K562 (cell line): ENCODE measurements at regions not wholly inside any gene's neighbourhood (a gene's known extent, or its start where the extent isn't known, plus 50 kb on each side); places are given as distances from the start of the nearest gene placed in this dataset.

Source experiments
- ATAC-seq: fragments of 200-7000 bp; cut with Tn5 transposase; 3 replicates; pipeline ENCODE4 v1.9.1; 2020; ENCODE audit warnings: moderate library complexity
- BruUV-seq: library from RNA; stranded (reverse); fragments of 400-500 nt; replicated peaks from 2 replicates; lab custom pipeline; 2021; lab: Mats Ljungman, UMichigan
- CTCF ChIA-PET: fragments of 300-600 bp; formaldehyde crosslinking; extraction: SDS; loops from one replicate; lab custom pipeline; 2021; ENCODE audit warnings: low intra/inter-chr PET ratio; lab: Yijun Ruan, JAX
- POLR2A ChIA-PET: fragments of 300-600, 350-650 bp; sonication (Branson Sonifier 250); formaldehyde crosslinking; extraction: SDS; loops from one replicate; lab custom pipeline; 2021; ENCODE audit warnings: antibody characterized with exemption, inconsistent platforms; lab: Yijun Ruan, JAX
- DNase-seq, 4 experiments: peaks; one replicate each; pipeline versions ENCODE4 v3.0.0 to v3.0.0-alpha.2; 2011 to 2018; ENCODE audit warnings: low spot score in 3 of 4, mixed read lengths in 3 of 4; ENCODE audit errors: extremely low read depth in 1 of 4
- FAIRE-seq: peaks from 2 replicates; lab custom pipeline; 2011; peaks lifted over from hg19 to GRCh38; lab: Jason Lieb, UNC
- H2AFZ ChIP-seq: 2 replicates; pipeline ENCODE4 v1.6.0; 2011; ENCODE audit warnings: low read depth, low read length, control low read depth, inconsistent platforms
- H3K27ac ChIP-seq: fragments of 200-600 bp; 3 replicates; pipeline ENCODE4 v1.8.0; 2011; ENCODE audit warnings: low read depth, mild to moderate bottlenecking, control low read depth, inconsistent platforms, low read length, moderate library complexity, mixed read lengths; ENCODE audit errors: extremely low read depth
- H3K27me3 ChIP-seq, 2 experiments: fragments of 300-600 bp in 1 of 2; 2 replicates in 1 of 2; 3 replicates in 1 of 2; pipeline versions ENCODE4 v1.6.0 to v1.8.0; 2011; ENCODE audit warnings: inconsistent platforms in 2 of 2, low read length in 2 of 2, mild to moderate bottlenecking in 1 of 2, mixed read lengths in 1 of 2, moderate library complexity in 1 of 2; ENCODE audit not compliant: control insufficient read depth in 2 of 2, insufficient read depth in 2 of 2
- H3K36me3 ChIP-seq: fragments of 300-600 bp; 3 replicates; pipeline ENCODE4 v1.8.0; 2011; ENCODE audit warnings: mild to moderate bottlenecking, low read length, inconsistent platforms; ENCODE audit not compliant: control insufficient read depth, insufficient read depth
- H3K4me1 ChIP-seq, 2 experiments: fragments of 200-600 bp in 1 of 2; replicated peaks in 1 of 2; 2 replicates in 1 of 2; 3 replicates in 1 of 2; pipeline versions ENCODE4 v1.5.1 to v1.8.0; 2011; ENCODE audit warnings: inconsistent platforms in 2 of 2, low read length in 2 of 2, mild to moderate bottlenecking in 1 of 2, mixed read lengths in 1 of 2, moderate library complexity in 1 of 2; ENCODE audit not compliant: control insufficient read depth in 2 of 2, insufficient read depth in 2 of 2
- H3K4me2 ChIP-seq: 2 replicates; pipeline ENCODE4 v1.6.1; 2011; ENCODE audit warnings: low read length, control low read depth, inconsistent platforms, mixed read lengths; ENCODE audit not compliant: insufficient read depth
- H3K4me3 ChIP-seq: fragments of 200-600 bp; sonication (generic), shearing (Covaris generic); 2 replicates; pipeline ENCODE4 v1.5.1; 2016; ENCODE audit warnings: control low read depth, inconsistent platforms
- H3K79me2 ChIP-seq: fragments of 200-600 bp; 3 replicates; pipeline ENCODE4 v1.8.0; 2011; ENCODE audit warnings: low read length, inconsistent platforms; ENCODE audit not compliant: control insufficient read depth, insufficient read depth
- H3K9ac ChIP-seq, 2 experiments: 2 replicates each; pipeline versions ENCODE4 v1.6.0 to v1.6.1; 2011; ENCODE audit warnings: low read depth in 2 of 2, low read length in 2 of 2, control low read depth in 1 of 2, inconsistent platforms in 1 of 2, mild to moderate bottlenecking in 1 of 2, mixed read lengths in 1 of 2; ENCODE audit not compliant: insufficient read depth in 1 of 2
- H3K9me1 ChIP-seq: one replicate; pipeline ENCODE4 v1.6.0; 2011; ENCODE audit warnings: inconsistent platforms, mild to moderate bottlenecking, low read length, moderate library complexity; ENCODE audit not compliant: control insufficient read depth, insufficient read depth
- H3K9me3 ChIP-seq: replicated peaks from 2 replicates; pipeline ENCODE4 v1.5.1; 2011; ENCODE audit warnings: low read depth, low read length, inconsistent platforms; ENCODE audit not compliant: control insufficient read depth, insufficient read depth
- H4K20me1 ChIP-seq: replicated peaks from 2 replicates; pipeline ENCODE4 v1.6.1; 2011; ENCODE audit warnings: low read length, inconsistent platforms, mixed read lengths; ENCODE audit not compliant: control insufficient read depth, insufficient read depth
- CBFA2T2 ChIP-seq: fragments of 450-650 bp; conservative IDR thresholded peaks from 2 replicates; pipeline ENCODE4 v1.6.1; 2017; ENCODE audit warnings: mild to moderate bottlenecking
- CTBP1 ChIP-seq: fragments of 450-650 bp; IDR thresholded peaks from 2 replicates; pipeline ENCODE4 v1.6.1; 2016; ENCODE audit warnings: borderline replicate concordance
- E2F6 ChIP-seq, 2 experiments: IDR thresholded peaks; 2 replicates each; pipeline ENCODE4 v1.6.1; 2011; ENCODE audit warnings: borderline replicate concordance in 1 of 2, control low read depth in 1 of 2, low read depth in 1 of 2, low read length in 1 of 2, mild to moderate bottlenecking in 1 of 2, mixed read lengths in 1 of 2, moderate library complexity in 1 of 2; ENCODE audit not compliant: insufficient read depth in 1 of 2, insufficient read length in 1 of 2, poor library complexity in 1 of 2, severe bottlenecking in 1 of 2; ENCODE audit errors: extremely low read depth in 1 of 2
- MAFK ChIP-seq: IDR thresholded peaks from 2 replicates; pipeline ENCODE4 v1.6.1; 2011; ENCODE audit warnings: low read length, improper control_type of control experiment
- SNRNP70 ChIP-seq: fragments of 200-400 bp; formaldehyde crosslinking; optimal IDR thresholded peaks from 2 replicates; pipeline ENCODE3; 2017; ENCODE audit warnings: low read depth, low read length
- ZNF316 ChIP-seq: fragments of 450-650 bp; IDR thresholded peaks from 2 replicates; pipeline ENCODE4 v1.6.1; 2016
- WGBS: fragments of 100-300 bp; shearing (Covaris generic); methylation state at CpG from one replicate; pipeline ENCODE4 v1.1.6; 2016; ENCODE audit warnings: low coverage, mixed read lengths; ENCODE audit not compliant: insufficient coverage; ENCODE audit errors: missing lambda C conversion rate; 5-methylcytosine and 5-hydroxymethylcytosine counted together
- in situ Hi-C: fragments of 300-500 bp; cut with MboI; formaldehyde crosslinking; loops from 4 replicates; pipeline ENCODE4 v1.15.0; 2018; ENCODE audit warnings: inconsistent platforms, mixed read lengths
- intact Hi-C: fragments of 100-400 bp; cut with micrococcal nuclease; formaldehyde crosslinking; loops from 2 replicates; pipeline ENCODE4 v1.14.2; 2022
- TF ChIP-seq, protein P1 (sequence below): fragments of 450-650 bp; IDR thresholded peaks from 2 replicates; pipeline ENCODE4 v1.6.1; 2017; ENCODE audit warnings: antibody characterized with exemption, mild to moderate bottlenecking
- TF ChIP-seq, protein P2 (sequence below): fragments of 250-450 bp; sonication (Bioruptor Pico); IDR thresholded peaks from 2 replicates; pipeline ENCODE4 v1.4.0; 2020

GRCh38 chr12:28027328-28027727, 54.8 kb upstream of the PTHLH start:
- TF ChIP-seq CBFA2T2 = 0 out of 2 replicates have a peak, but pooled peaks have one; percentile 5
- TF ChIP-seq, protein P1, sequence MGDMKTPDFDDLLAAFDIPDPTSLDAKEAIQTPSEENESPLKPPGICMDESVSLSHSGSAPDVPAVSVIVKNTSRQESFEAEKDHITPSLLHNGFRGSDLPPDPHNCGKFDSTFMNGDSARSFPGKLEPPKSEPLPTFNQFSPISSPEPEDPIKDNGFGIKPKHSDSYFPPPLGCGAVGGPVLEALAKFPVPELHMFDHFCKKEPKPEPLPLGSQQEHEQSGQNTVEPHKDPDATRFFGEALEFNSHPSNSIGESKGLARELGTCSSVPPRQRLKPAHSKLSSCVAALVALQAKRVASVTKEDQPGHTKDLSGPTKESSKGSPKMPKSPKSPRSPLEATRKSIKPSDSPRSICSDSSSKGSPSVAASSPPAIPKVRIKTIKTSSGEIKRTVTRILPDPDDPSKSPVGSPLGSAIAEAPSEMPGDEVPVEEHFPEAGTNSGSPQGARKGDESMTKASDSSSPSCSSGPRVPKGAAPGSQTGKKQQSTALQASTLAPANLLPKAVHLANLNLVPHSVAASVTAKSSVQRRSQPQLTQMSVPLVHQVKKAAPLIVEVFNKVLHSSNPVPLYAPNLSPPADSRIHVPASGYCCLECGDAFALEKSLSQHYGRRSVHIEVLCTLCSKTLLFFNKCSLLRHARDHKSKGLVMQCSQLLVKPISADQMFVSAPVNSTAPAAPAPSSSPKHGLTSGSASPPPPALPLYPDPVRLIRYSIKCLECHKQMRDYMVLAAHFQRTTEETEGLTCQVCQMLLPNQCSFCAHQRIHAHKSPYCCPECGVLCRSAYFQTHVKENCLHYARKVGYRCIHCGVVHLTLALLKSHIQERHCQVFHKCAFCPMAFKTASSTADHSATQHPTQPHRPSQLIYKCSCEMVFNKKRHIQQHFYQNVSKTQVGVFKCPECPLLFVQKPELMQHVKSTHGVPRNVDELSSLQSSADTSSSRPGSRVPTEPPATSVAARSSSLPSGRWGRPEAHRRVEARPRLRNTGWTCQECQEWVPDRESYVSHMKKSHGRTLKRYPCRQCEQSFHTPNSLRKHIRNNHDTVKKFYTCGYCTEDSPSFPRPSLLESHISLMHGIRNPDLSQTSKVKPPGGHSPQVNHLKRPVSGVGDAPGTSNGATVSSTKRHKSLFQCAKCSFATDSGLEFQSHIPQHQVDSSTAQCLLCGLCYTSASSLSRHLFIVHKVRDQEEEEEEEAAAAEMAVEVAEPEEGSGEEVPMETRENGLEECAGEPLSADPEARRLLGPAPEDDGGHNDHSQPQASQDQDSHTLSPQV = peak; percentile 30; the same call in 1 of the 2 replicates
- TF ChIP-seq MAFK = 0 out of 2 replicates have a peak, but pooled peaks have one; percentile 3
- TF ChIP-seq E2F6 (IDR thresholded peaks at IDR 0.05; ENCODE audit: borderline replicate concordance in 1 of 2, extremely low read depth in 1 of 2, insufficient read depth in 1 of 2, insufficient read length in 1 of 2, low read depth in 1 of 2, low read length in 1 of 2, poor library complexity in 1 of 2, severe bottlenecking in 1 of 2) = no peak
- TF ChIP-seq SNRNP70 = no peak
- peak; percentile 22; the same call in 1 of the 2 replicates for TF ChIP-seq ZNF316
- TF ChIP-seq, protein P2, sequence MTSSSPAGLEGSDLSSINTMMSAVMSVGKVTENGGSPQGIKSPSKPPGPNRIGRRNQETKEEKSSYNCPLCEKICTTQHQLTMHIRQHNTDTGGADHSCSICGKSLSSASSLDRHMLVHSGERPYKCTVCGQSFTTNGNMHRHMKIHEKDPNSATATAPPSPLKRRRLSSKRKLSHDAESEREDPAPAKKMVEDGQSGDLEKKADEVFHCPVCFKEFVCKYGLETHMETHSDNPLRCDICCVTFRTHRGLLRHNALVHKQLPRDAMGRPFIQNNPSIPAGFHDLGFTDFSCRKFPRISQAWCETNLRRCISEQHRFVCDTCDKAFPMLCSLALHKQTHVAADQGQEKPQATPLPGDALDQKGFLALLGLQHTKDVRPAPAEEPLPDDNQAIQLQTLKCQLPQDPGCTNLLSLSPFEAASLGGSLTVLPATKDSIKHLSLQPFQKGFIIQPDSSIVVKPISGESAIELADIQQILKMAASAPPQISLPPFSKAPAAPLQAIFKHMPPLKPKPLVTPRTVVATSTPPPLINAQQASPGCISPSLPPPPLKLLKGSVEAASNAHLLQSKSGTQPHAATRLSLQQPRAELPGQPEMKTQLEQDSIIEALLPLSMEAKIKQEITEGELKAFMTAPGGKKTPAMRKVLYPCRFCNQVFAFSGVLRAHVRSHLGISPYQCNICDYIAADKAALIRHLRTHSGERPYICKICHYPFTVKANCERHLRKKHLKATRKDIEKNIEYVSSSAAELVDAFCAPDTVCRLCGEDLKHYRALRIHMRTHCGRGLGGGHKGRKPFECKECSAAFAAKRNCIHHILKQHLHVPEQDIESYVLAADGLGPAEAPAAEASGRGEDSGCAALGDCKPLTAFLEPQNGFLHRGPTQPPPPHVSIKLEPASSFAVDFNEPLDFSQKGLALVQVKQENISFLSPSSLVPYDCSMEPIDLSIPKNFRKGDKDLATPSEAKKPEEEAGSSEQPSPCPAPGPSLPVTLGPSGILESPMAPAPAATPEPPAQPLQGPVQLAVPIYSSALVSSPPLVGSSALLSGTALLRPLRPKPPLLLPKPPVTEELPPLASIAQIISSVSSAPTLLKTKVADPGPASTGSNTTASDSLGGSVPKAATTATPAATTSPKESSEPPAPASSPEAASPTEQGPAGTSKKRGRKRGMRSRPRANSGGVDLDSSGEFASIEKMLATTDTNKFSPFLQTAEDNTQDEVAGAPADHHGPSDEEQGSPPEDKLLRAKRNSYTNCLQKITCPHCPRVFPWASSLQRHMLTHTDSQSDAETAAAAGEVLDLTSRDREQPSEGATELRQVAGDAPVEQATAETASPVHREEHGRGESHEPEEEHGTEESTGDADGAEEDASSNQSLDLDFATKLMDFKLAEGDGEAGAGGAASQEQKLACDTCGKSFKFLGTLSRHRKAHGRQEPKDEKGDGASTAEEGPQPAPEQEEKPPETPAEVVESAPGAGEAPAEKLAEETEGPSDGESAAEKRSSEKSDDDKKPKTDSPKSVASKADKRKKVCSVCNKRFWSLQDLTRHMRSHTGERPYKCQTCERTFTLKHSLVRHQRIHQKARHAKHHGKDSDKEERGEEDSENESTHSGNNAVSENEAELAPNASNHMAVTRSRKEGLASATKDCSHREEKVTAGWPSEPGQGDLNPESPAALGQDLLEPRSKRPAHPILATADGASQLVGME = 0 out of 2 replicates have a peak, but pooled peaks have one; percentile 45
- TF ChIP-seq CTBP1 = peak; percentile 24; the same call in 1 of the 2 replicates
- CTCF ChIA-PET = no interaction called here
- Histone ChIP-seq H3K4me2 (no peak overlapping the region; the same call in 1 of the 2 replicates), H4K20me1 (no peaks in the 10 kb centered on the region), H3K9ac (no peak overlapping the region), H3K79me2 (no peaks in the 10 kb centered on the region), H3K9me3 (no peaks in the 10 kb centered on the region), H3K36me3 (no peaks in the 10 kb centered on the region), H3K9me1 (no peaks in the 10 kb centered on the region), H3K27ac (peak overlapping the region; percentile 4; the same call in 1 of the 3 replicates), H3K4me3 (no peak overlapping the region), H2AFZ (peak overlapping the region; percentile 76), H3K4me1 (peaks cover 10 to 23% of the 10 kb centered on the region in 2 experiments), H3K27me3 (no peaks in the 10 kb centered on the region)
- DNase-seq (peak in 1 of 4 experiments; percentile 39), ATAC-seq (peak; percentile 30), FAIRE-seq (peak; percentile 69)
- 5% methylated on average over 5 of the region's 5 CpGs for WGBS
- POLR2A ChIA-PET = interaction anchor here (0.8 to 1.6 kb wide), 5 partner anchors 8 to 222 kb away, joined by 3 to 4 read pairs (median 3); no protein-coding TSS in a partner anchor
- BruUV-seq = no TSS peak
- in situ Hi-C loops (no loop called here), intact Hi-C loops (no loop called here)
